Thyroid gland (tissue), 4 donors: ENCODE measurements at regions not wholly inside any gene's neighbourhood (a gene's known extent, or its start where the extent isn't known, plus 50 kb on each side); places are given as distances from the start of the nearest gene placed in this dataset.

Source experiments
- POLR2A ChIP-seq, 2 donors: fragments of 450-650 bp; IDR thresholded peaks; one replicate each; pipeline ENCODE4 v1.6.1; 2017; ENCODE audit warnings: antibody characterized with exemption in 2 of 2, mild to moderate bottlenecking in 2 of 2, moderate library complexity in 1 of 2
- TF ChIP-seq, protein P1 (sequence below), 6 experiments: fragments of 200-600 bp in 3 of 6; fragments of 450-650 bp in 3 of 6; sonication (generic) in 3 of 6; IDR thresholded peaks; one replicate each; pipeline ENCODE4 v1.5.1; 2016 to 2019; ENCODE audit warnings: antibody characterized with exemption in 6 of 6, mild to moderate bottlenecking in 2 of 6, inconsistent platforms in 1 of 6, moderate library complexity in 1 of 6

DNA sequence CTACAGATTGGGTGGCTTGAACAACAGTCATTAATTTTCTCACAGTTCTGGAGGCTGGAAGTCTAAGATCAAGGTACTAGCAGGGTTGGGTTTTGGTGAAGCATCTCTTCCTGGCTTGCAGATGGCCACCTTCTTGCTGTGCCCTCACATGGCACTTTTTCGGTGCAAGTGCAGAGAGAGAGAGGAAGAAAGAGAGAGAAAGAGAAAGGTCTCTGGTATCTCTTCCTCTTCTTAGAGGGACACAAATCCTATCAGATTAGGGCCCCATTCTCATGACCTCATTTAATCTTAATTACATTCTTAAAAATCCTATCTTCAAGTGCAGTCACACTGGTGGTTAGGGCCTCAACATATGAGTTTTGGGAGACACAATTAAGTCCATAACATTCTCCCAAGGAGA is 167.1 kb downstream of the NFKBIZ start:
- TF ChIP-seq, protein P1, sequence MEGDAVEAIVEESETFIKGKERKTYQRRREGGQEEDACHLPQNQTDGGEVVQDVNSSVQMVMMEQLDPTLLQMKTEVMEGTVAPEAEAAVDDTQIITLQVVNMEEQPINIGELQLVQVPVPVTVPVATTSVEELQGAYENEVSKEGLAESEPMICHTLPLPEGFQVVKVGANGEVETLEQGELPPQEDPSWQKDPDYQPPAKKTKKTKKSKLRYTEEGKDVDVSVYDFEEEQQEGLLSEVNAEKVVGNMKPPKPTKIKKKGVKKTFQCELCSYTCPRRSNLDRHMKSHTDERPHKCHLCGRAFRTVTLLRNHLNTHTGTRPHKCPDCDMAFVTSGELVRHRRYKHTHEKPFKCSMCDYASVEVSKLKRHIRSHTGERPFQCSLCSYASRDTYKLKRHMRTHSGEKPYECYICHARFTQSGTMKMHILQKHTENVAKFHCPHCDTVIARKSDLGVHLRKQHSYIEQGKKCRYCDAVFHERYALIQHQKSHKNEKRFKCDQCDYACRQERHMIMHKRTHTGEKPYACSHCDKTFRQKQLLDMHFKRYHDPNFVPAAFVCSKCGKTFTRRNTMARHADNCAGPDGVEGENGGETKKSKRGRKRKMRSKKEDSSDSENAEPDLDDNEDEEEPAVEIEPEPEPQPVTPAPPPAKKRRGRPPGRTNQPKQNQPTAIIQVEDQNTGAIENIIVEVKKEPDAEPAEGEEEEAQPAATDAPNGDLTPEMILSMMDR (IDR thresholded peaks at IDR 0.05) = no peak
- TF ChIP-seq POLR2A (IDR thresholded peaks at IDR 0.05) = no peak
